Stimulated activated CD8-positive, alpha-beta memory T cell treated with anti-CD3 and anti-CD28 coated beads, Interleukin-4, amount 100 ng/mL, for 4 hours (primary cell): ENCODE measurements at regions not wholly inside any gene's neighbourhood (a gene's known extent, or its start where the extent isn't known, plus 50 kb on each side); places are given as distances from the start of the nearest gene placed in this dataset.
"Not testable (repeated sequence)": the region's sequence is repeated elsewhere in the genome, so short reads cannot be mapped to it uniquely, and the experiment has no call there.

Source experiments
- DNase-seq, 2 donors: peaks; one replicate each; pipeline ENCODE4 v3.0.0-alpha.2; 2020; ENCODE audit warnings: low read depth in 2 of 2, low spot score in 1 of 2

- DNase-seq = no peak
These were observed 127.6 kb downstream of the UTP18 start for GRCh38 chr17:51387986-51388385.

DNA sequence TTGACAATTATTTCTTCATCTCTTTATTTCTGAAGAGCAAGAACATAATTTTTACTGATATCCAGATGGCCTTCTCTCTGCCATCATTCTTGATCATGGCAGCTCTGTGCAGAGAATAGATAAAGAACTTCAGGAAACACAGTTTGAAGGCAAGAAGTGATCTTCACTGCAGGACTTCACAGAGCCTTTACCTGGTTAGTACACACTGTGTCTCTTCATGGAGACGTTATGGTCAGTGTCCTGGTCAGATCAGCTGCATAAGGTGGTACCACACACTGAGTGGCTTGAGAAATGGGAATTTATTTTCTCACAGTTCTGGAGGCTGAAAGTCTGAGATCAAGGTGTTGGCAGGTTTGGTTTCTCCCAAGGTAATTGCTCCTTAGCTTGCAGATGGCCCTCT, 129.5 kb downstream of the UTP18 start:
- no peak for DNase-seq

- DNase-seq = no peak
These were observed 131.8 kb downstream of the UTP18 start for GRCh38 chr17:51391982-51392654.

GRCh38 chr17:51395621-51396020, 135.3 kb downstream of the UTP18 start:
- DNase-seq = no peak

DNA sequence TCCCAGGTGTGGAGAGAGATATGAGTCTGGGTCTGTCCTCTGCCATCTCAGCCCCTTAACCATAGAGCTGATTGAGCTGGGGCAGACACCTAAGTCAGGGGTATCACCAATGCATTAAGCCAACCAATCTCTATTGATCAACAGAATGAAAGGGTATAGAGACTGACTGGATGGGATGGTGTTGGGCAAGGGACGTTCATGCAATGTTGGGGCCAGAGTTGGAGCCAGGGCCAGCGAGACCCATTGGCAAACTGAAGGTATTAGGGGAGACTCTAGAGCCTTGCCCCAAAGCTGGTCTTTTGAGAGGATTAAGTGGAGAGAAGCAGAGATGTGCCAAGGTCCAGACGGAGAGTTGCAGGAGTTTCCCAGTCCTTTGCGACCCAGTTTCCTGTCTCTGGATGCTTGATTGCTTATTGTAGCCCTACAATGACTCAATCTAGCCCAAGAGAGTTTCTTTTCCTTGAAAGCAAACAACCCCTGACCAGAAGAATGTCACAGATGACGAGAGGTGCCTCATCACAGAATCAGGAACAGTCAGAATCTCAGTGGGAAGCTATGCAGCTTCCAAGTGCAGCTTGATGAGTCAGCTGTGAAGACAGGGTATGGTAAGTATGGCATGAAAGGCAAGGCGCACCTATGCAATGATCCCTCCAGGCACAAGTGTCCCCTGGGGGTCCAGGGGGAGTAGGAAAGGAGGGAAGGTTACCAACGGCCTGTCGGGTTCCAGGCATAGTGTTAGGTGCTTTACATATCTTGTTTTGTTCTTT, 137.2 kb downstream of the UTP18 start:
- no peak for DNase-seq

DNA sequence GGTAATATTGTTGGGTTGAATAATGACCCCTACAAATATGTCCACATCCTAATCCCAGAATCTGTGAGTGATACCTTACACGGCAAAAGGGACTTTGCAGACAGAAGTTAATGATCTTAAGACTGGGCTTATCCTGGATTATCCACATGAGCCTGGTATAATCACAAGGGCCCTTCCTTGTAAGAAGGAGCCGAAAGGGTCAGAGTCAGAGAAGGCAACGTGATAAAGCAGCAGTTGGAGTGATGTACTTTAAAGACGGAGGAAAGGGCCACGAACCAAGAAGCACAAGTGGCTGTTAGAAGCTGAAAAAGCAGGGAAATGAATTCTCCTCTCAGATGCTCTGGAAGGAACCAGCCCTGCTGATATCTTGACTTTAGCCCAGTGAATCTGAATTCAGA, 137.8 kb downstream of the UTP18 start:
- no peak for DNase-seq

- no peak for DNase-seq
These were observed 138.3 kb downstream of the UTP18 start for GRCh38 chr17:51398687-51399086.

- no peak for DNase-seq
These were observed 140.9 kb downstream of the UTP18 start for GRCh38 chr17:51401279-51401678.

- no peak for DNase-seq
These were observed 142.6 kb downstream of the UTP18 start for GRCh38 chr17:51402899-51403298.

- no peak for DNase-seq
These were observed 147.2 kb downstream of the UTP18 start for GRCh38 chr17:51407576-51407975.

- no peak for DNase-seq
These were observed 159.1 kb downstream of the UTP18 start for GRCh38 chr17:51419476-51419875.

DNA sequence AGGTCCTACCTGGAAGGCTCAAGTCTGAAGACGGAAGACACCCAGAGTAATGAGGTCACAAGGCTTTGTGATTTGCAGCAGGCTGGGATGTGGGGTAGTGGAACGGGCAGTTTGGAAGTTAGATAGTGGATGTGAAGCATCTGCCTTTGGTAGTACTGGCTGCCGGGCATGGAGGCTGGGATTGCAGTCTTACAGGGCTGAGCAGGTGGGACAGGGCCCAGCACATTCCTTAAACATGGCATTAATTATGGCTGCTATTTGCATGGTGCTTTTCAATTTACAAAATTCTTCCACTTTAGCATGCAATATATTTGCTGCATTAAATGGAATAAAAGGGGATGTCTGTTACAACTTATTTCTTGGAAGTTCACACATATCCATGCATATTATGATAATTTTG, 161.2 kb downstream of the UTP18 start:
- no peak for DNase-seq

DNA sequence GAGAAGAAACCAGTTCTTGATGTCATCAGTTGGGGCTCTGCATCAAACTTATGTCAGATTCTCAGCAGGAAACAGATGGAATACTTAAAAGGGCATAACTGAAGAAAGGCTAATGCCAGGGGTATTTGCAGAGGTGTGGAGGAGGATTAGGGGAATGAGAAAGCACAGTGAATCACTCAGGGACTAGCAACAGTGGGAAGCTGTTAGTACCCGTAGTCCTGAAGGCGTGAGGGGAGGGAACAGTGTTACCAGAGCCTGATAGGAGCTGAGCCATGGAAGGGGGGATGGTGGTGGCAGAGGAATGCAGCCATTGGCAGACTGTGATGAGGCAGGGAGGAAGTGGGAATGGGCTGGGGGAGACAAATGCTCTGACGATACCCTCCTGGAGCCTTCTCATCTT, 162.3 kb downstream of the UTP18 start:
- DNase-seq = no peak

GRCh38 chr17:51423421-51424160, 163.2 kb downstream of the UTP18 start:
- no peak for DNase-seq

- no peak for DNase-seq
These were observed 165.4 kb downstream of the UTP18 start for GRCh38 chr17:51425773-51426172.

- no peak for DNase-seq
These were observed 167.0 kb downstream of the UTP18 start for GRCh38 chr17:51427323-51427811.

- peak; percentile 20 to 21 for DNase-seq
These were observed 167.5 kb downstream of the UTP18 start for GRCh38 chr17:51427856-51428255.

DNA sequence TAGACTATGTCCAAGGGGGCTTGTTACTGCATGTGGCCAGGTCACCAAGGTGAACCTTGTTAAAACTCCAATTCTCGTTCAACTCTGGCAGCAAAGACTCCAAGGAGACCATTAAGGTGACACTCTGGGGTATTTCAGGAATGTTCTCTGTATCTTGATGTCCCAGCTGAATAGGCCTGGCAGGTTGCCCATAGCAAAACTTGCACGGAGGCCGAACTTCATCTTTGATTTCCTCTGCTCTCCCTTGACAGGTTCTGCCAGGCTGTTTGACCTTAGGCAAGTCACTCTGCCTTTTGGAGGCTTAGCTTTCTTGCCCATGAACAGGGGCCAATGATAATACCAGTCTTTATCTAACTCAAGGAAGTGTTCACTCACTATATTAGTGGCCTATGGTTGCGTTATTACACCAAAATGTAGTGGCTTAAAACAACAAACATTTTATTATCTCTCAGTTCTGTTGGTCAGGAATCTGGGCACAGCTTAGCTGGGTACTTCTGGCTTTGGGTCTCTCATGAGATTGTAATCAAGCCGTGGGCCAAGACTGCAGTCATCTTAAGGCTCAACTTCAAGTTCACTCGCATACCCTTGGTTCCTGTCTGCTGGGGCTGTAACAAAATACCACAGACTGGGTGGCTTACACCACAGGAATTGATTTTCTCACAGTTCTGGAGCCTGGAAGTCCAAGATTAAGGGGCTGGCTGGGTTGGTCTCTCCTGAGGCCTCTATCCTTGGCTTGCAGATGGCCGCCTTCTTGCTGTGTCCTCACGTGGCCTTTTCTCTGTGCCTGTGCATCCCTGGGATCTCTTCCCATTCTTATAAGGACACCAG, 168.5 kb downstream of the UTP18 start:
- DNase-seq = no peak

GRCh38 chr17:51429938-51430337, 169.6 kb downstream of the UTP18 start:
- not testable (repeated sequence) for DNase-seq

GRCh38 chr17:51430591-51430990, 170.2 kb downstream of the UTP18 start:
- DNase-seq = no peak
